Cardiac septum (tissue), 1 donor: ENCODE measurements at regions not wholly inside any gene's neighbourhood (a gene's known extent, or its start where the extent isn't known, plus 50 kb on each side); places are given as distances from the start of the nearest gene placed in this dataset.

ENCODE experiments used
- DNase-seq: peaks from one replicate; pipeline ENCODE4 v3.0.0-alpha.2; 2020; ENCODE audit warnings: low spot score
- intact Hi-C: fragments of 100-400 bp; cut with DNase I; formaldehyde crosslinking; loops from one replicate; pipeline ENCODE4 v1.14.0; 2022
- donor health status: DM: no; HTN: no; CAD: no.

- DNase-seq = no peak
- intact Hi-C loops = no loop called here
Observed at GRCh38 chr6:99093456-99094190, 145.9 kb upstream of the FBXL4 start.

GRCh38 chr6:99092461-99092860 lies 144.7 kb upstream of the FBXL4 start:
- no peak for DNase-seq
- intact Hi-C loops = no loop called here

- DNase-seq = no peak
- intact Hi-C loops = no loop called here
Observed at GRCh38 chr6:99091985-99092384, 144.2 kb upstream of the FBXL4 start.

- intact Hi-C loops = no loop called here
- DNase-seq = no peak
Observed at GRCh38 chr6:99080191-99080590, 132.4 kb upstream of the FBXL4 start.

GRCh38 chr6:99079058-99079457 lies 131.3 kb upstream of the FBXL4 start:
- no peak for DNase-seq
- intact Hi-C loops = no loop called here

- intact Hi-C loops = no loop called here
- DNase-seq = no peak
Observed at GRCh38 chr6:99073223-99073622, 125.5 kb upstream of the FBXL4 start.

- no peak for DNase-seq
- intact Hi-C loops = no loop called here
Observed at GRCh38 chr6:99066044-99066443, 118.3 kb upstream of the FBXL4 start.

- DNase-seq = no peak
- intact Hi-C loops = no loop called here
Observed at GRCh38 chr6:99064834-99065233, 117.1 kb upstream of the FBXL4 start.

- intact Hi-C loops = no loop called here
- DNase-seq = no peak
Observed at GRCh38 chr6:99036672-99037071, 88.9 kb upstream of the FBXL4 start.

- intact Hi-C loops = no loop called here
- DNase-seq = no peak
Observed at GRCh38 chr6:99032396-99032795, 84.7 kb upstream of the FBXL4 start.

GRCh38 chr6:99031957-99032356 lies 84.2 kb upstream of the FBXL4 start:
- intact Hi-C loops = no loop called here
- no peak for DNase-seq

- no peak for DNase-seq
- intact Hi-C loops = no loop called here
Observed at GRCh38 chr6:99030915-99031314, 83.2 kb upstream of the FBXL4 start.

- no peak for DNase-seq
- intact Hi-C loops = no loop called here
Observed at GRCh38 chr6:99026135-99026534, 78.4 kb upstream of the FBXL4 start.

GRCh38 chr6:99024089-99024488 lies 76.3 kb upstream of the FBXL4 start:
- intact Hi-C loops = no loop called here
- no peak for DNase-seq

- DNase-seq = no peak
- intact Hi-C loops = no loop called here
Observed at GRCh38 chr6:99022039-99022609, 74.4 kb upstream of the FBXL4 start.

- intact Hi-C loops = no loop called here
- no peak for DNase-seq
Observed at GRCh38 chr6:99019381-99019780, 71.6 kb upstream of the FBXL4 start.

GRCh38 chr6:99017150-99017549 lies 69.4 kb upstream of the FBXL4 start:
- intact Hi-C loops = no loop called here

GRCh38 chr6:99016355-99016754 lies 68.6 kb upstream of the FBXL4 start:
- intact Hi-C loops = no loop called here
- DNase-seq = no peak

More at GRCh38 chr6:99017150-99017549, 69.4 kb upstream of the FBXL4 start:
- DNase-seq = no peak

GRCh38 chr6:99014061-99014460 lies 66.3 kb upstream of the FBXL4 start:
- intact Hi-C loops = no loop called here
- no peak for DNase-seq

GRCh38 chr6:99013661-99014060 lies 65.9 kb upstream of the FBXL4 start:
- intact Hi-C loops = no loop called here
- DNase-seq = no peak

GRCh38 chr6:99013145-99013544 lies 65.4 kb upstream of the FBXL4 start:
- intact Hi-C loops = no loop called here
- DNase-seq = no peak

GRCh38 chr6:99011151-99011550 lies 63.4 kb upstream of the FBXL4 start:
- no peak for DNase-seq
- intact Hi-C loops = no loop called here
